ENCODE measurements at regions not wholly inside any gene's neighbourhood (a gene's known extent, or its start where the extent isn't known, plus 50 kb on each side); places are given as distances from the start of the nearest gene placed in this dataset.

GRCh38 chr9:14433351-14434157, 119.6 kb upstream of the NFIB start:
- no peaks in the 10 kb centered on the region for H3K27me3 ChIP-seq (ENCODE audit: insufficient read depth)
- POLR2A ChIA-PET: interaction anchor here (0.5 to 1.2 kb wide), 3 partner anchors 111 to 1076 kb away, joined by 3 read pairs; no protein-coding TSS in a partner anchor
- TF ChIP-seq RCOR1 (IDR thresholded peaks at IDR 0.05; ENCODE audit: low read length) (no peak; the same call in 1 of the 2 replicates), REST (IDR thresholded peaks at IDR 0.05; ENCODE audit: low read depth, low read length) (no peak), SIN3A (IDR thresholded peaks at IDR 0.05; ENCODE audit: borderline replicate concordance, low read depth, low read length) (no peak), USF2 (IDR thresholded peaks at IDR 0.05; ENCODE audit: borderline replicate concordance, low read depth, low read length) (no peak), ZBTB33 (IDR thresholded peaks at IDR 0.05; ENCODE audit: borderline replicate concordance, low read depth) (no peak), ELF1 (IDR thresholded peaks at IDR 0.05) (no peak), POLR2AphosphoS5 (IDR thresholded peaks at IDR 0.05; ENCODE audit: low read depth, low read length) (peak; percentile 35; the same call in 1 of the 2 replicates), GATA2 (CRISPR knock-in tag; IDR thresholded peaks at IDR 0.05) (peak; percentile 89), RAD21 (IDR thresholded peaks at IDR 0.05; ENCODE audit: low read length) (peak; percentile 72), GABPA (IDR thresholded peaks at IDR 0.05; ENCODE audit: low read depth) (no peak), NFIC (IDR thresholded peaks at IDR 0.05; ENCODE audit: borderline replicate concordance) (no peak), JUND (IDR thresholded peaks at IDR 0.05) (0 out of 2 replicates have a peak, but pooled peaks have one; percentile 13), PBX3 (IDR thresholded peaks at IDR 0.05) (peak; percentile 22; the same call in 1 of the 2 replicates), RXRA (IDR thresholded peaks at IDR 0.05; ENCODE audit: borderline replicate concordance, low read depth) (no peak), FOSL2 (IDR thresholded peaks at IDR 0.05; ENCODE audit: borderline replicate concordance, low read depth) (no peak; the same call in 1 of the 2 replicates), TEAD4 (IDR thresholded peaks at IDR 0.05; ENCODE audit: borderline replicate concordance, insufficient read depth) (peak; percentile 58; the same call in 1 of the 2 replicates), MEF2A (IDR thresholded peaks at IDR 0.05; ENCODE audit: borderline replicate concordance, low read depth) (no peak), YY1 (IDR thresholded peaks at IDR 0.05; ENCODE audit: low read depth) (no peak), SMC3 (IDR thresholded peaks at IDR 0.05; ENCODE audit: low read depth, low read length) (no peak; the same call in 1 of the 2 replicates), MXI1 (IDR thresholded peaks at IDR 0.05; ENCODE audit: low read depth, low read length) (peak; percentile 49; the same call in 1 of the 2 replicates), USF1 (IDR thresholded peaks at IDR 0.05; ENCODE audit: borderline replicate concordance, low read depth) (no peak), MAX (IDR thresholded peaks at IDR 0.05; ENCODE audit: low read depth) (no peak), EZH2phosphoT487 (IDR thresholded peaks at IDR 0.05; ENCODE audit: borderline replicate concordance, low read depth) (no peak)

More at GRCh38 chr9:14433351-14434157, 119.6 kb upstream of the NFIB start:
- H3K36me3 ChIP-seq (replicated peaks in 1 of 2; ENCODE audit: control insufficient read depth in 1 of 2, insufficient read depth in 2 of 2, low read length in 1 of 2): no peaks in the 10 kb centered on the region
- peak; percentile 42 for DNase-seq
- no peaks in the 10 kb centered on the region for H3K9me2 ChIP-seq
- H3K4me3 ChIP-seq (ENCODE audit: low read depth in 2 of 2, low read length in 1 of 2): no peak overlapping the region; a peak in 1 of 4 replicates
- no peaks in the 10 kb centered on the region for H3K9me3 ChIP-seq
- H3K4me1 ChIP-seq (ENCODE audit: control insufficient read depth in 1 of 2, insufficient read depth in 2 of 2, low read depth in 1 of 2, low read length in 1 of 2): peaks cover 9 to 44% of the 10 kb centered on the region in 2 experiments; a peak in 2 of 4 replicates
- H4K20me1 ChIP-seq (ENCODE audit: insufficient read depth): no peaks in the 10 kb centered on the region
- H3F3A ChIP-seq (replicated peaks; ENCODE audit: insufficient read depth): peaks cover 6% of the 10 kb centered on the region
- no peaks in the 10 kb centered on the region for H3K79me2 ChIP-seq (ENCODE audit: insufficient read depth)
- CTCF ChIA-PET: interaction anchor here (0.6 to 3.6 kb wide), 33 partner anchors 10 to 1400 kb away, joined by 3 to 24 read pairs (median 3); no protein-coding TSS in a partner anchor
- WGBS (ENCODE audit: low lambda C conversion rate): 9% methylated on average over 13 of the region's 13 CpGs
- no peak overlapping the region for H3K9ac ChIP-seq
- H2AFZ ChIP-seq (ENCODE audit: low read depth): no peak overlapping the region; the same call in 1 of the 2 replicates
- peak overlapping the region in 1 of 2 experiments; percentile 97; a peak in 2 of 4 replicates for H3K27ac ChIP-seq (ENCODE audit: low read depth in 2 of 2, low read length in 1 of 2)
- H3K4me2 ChIP-seq: no peak overlapping the region
